Neural crest cell (in vitro differentiated cells): ENCODE measurements at regions not wholly inside any gene's neighbourhood (a gene's known extent, or its start where the extent isn't known, plus 50 kb on each side); places are given as distances from the start of the nearest gene placed in this dataset.

ENCODE experiments used
- DNase-seq: peaks from one replicate; pipeline ENCODE4 v3.0.0; 2021; ENCODE audit warnings: low read depth, mixed read lengths, low spot score
- H3K27ac Mint-ChIP-seq: one replicate; pipeline ENCODE4 v1.8.0; 2021; ENCODE audit warnings: mild to moderate bottlenecking, mixed read lengths; ENCODE audit not compliant: unreplicated experiment
- H3K27me3 Mint-ChIP-seq: 2 replicates; pipeline ENCODE4 v1.8.0; 2021; ENCODE audit warnings: low read depth, mild to moderate bottlenecking, mixed read lengths
- H3K36me3 Mint-ChIP-seq: 2 replicates; pipeline ENCODE4 v1.8.0; 2021; ENCODE audit warnings: low read depth, mild to moderate bottlenecking, mixed read lengths
- H3K4me1 Mint-ChIP-seq: 2 replicates; pipeline ENCODE4 v1.8.0; 2021; ENCODE audit warnings: mixed read lengths
- H3K4me3 Mint-ChIP-seq: one replicate; pipeline ENCODE4 v1.8.0; 2021; ENCODE audit warnings: mild to moderate bottlenecking, mixed read lengths
- H3K9me3 Mint-ChIP-seq: 2 replicates; pipeline ENCODE4 v1.8.0; 2021; ENCODE audit warnings: mixed read lengths
- CTCF ChIP-seq: fragments of 200-600 bp; sonication (generic); conservative IDR thresholded peaks from 2 replicates; pipeline ENCODE4 v1.5.0; 2021; ENCODE audit warnings: antibody characterized with exemption, mild to moderate bottlenecking

GRCh38 chr1:232296461-232296860 lies 333.5 kb downstream of the SIPA1L2 start:
- no peak for DNase-seq
- H3K4me1 Mint-ChIP-seq, result no peaks in the 10 kb centered on the region
- TF ChIP-seq CTCF, result no peak
- no peaks in the 10 kb centered on the region for H3K36me3 Mint-ChIP-seq
- no peaks in the 10 kb centered on the region for H3K27me3 Mint-ChIP-seq
- no peak overlapping the region for H3K27ac Mint-ChIP-seq
- H3K9me3 Mint-ChIP-seq, result no peaks in the 10 kb centered on the region
- H3K4me3 Mint-ChIP-seq, result no peak overlapping the region

GRCh38 chr1:232293361-232293760 lies 336.6 kb downstream of the SIPA1L2 start:
- no peaks in the 10 kb centered on the region for H3K4me1 Mint-ChIP-seq
- no peak for TF ChIP-seq CTCF
- no peak for DNase-seq
- no peaks in the 10 kb centered on the region for H3K36me3 Mint-ChIP-seq
- no peaks in the 10 kb centered on the region for H3K27me3 Mint-ChIP-seq
- H3K4me3 Mint-ChIP-seq, result no peak overlapping the region
- no peaks in the 10 kb centered on the region for H3K9me3 Mint-ChIP-seq
- no peak overlapping the region for H3K27ac Mint-ChIP-seq

- no peak for DNase-seq
- Mint-ChIP-seq H3K36me3 (no peaks in the 10 kb centered on the region), H3K4me3 (no peak overlapping the region), H3K9me3 (no peaks in the 10 kb centered on the region), H3K27me3 (no peaks in the 10 kb centered on the region), H3K27ac (no peak overlapping the region), H3K4me1 (no peaks in the 10 kb centered on the region)
- TF ChIP-seq CTCF, result no peak
Observed at GRCh38 chr1:232292818-232293217, 337.1 kb downstream of the SIPA1L2 start.

GRCh38 chr1:232292239-232292638 lies 337.7 kb downstream of the SIPA1L2 start:
- no peak for DNase-seq
- H3K27ac Mint-ChIP-seq, result no peak overlapping the region
- no peaks in the 10 kb centered on the region for H3K36me3 Mint-ChIP-seq
- no peak for TF ChIP-seq CTCF
- H3K4me1 Mint-ChIP-seq, result no peaks in the 10 kb centered on the region
- H3K4me3 Mint-ChIP-seq, result no peak overlapping the region
- no peaks in the 10 kb centered on the region for H3K9me3 Mint-ChIP-seq
- H3K27me3 Mint-ChIP-seq, result no peaks in the 10 kb centered on the region

GRCh38 chr1:232291681-232292080 lies 338.3 kb downstream of the SIPA1L2 start:
- no peaks in the 10 kb centered on the region for H3K9me3 Mint-ChIP-seq
- DNase-seq, result no peak
- H3K27me3 Mint-ChIP-seq, result no peaks in the 10 kb centered on the region
- no peaks in the 10 kb centered on the region for H3K4me1 Mint-ChIP-seq
- H3K36me3 Mint-ChIP-seq, result no peaks in the 10 kb centered on the region
- TF ChIP-seq CTCF, result no peak
- H3K4me3 Mint-ChIP-seq, result no peak overlapping the region
- H3K27ac Mint-ChIP-seq, result no peak overlapping the region

GRCh38 chr1:232291261-232291660 lies 338.7 kb downstream of the SIPA1L2 start:
- Mint-ChIP-seq H3K27ac (no peak overlapping the region), H3K4me1 (no peaks in the 10 kb centered on the region), H3K4me3 (no peak overlapping the region), H3K27me3 (no peaks in the 10 kb centered on the region), H3K9me3 (no peaks in the 10 kb centered on the region), H3K36me3 (no peaks in the 10 kb centered on the region)
- no peak for DNase-seq
- no peak for TF ChIP-seq CTCF
